B cell (primary cell): ENCODE measurements at regions not wholly inside any gene's neighbourhood (a gene's known extent, or its start where the extent isn't known, plus 50 kb on each side); places are given as distances from the start of the nearest gene placed in this dataset.

Source experiments
- CTCF ChIP-seq: fragments of 200-600 bp; IDR thresholded peaks from one replicate; pipeline ENCODE4 v1.8.0; 2022; ENCODE audit warnings: antibody characterized with exemption, mild to moderate bottlenecking
- EZH2 ChIP-seq: IDR thresholded peaks from 2 replicates; pipeline ENCODE4 v1.6.1; 2012; ENCODE audit warnings: borderline replicate concordance, low read depth, mild to moderate bottlenecking, moderate library complexity, low read length; ENCODE audit not compliant: insufficient read depth, poor library complexity, severe bottlenecking

DNA sequence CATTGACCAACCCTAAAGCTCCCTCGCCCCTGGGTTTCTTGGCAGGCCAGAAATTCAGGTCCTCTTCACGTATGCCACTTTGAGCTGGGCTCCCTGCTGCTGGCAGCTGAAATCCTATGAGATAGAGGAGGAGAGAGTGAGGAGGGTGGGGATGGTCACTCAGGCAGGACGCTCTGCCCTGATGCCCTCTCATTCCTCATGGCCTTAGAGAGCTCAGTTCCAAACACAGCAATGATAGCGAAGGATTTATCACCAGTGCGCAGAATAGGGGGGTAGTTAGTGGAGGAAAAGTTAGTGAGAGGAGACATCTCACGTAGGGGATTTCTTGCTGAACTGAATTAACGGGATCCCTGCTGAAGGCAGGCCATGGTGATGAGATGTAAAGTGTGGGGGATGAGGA is 84.2 kb upstream of the PMEPA1 start:
- TF ChIP-seq CTCF, result no peak
- no peak for TF ChIP-seq EZH2
